Stimulated activated naive CD8-positive, alpha-beta T cell treated with anti-CD3 and anti-CD28 coated beads, Interleukin-15, Interleukin-2, amounts not matched to agents 100 U/mL and 50 U/mL, for 24 hours (primary cell): ENCODE measurements at regions not wholly inside any gene's neighbourhood (a gene's known extent, or its start where the extent isn't known, plus 50 kb on each side); places are given as distances from the start of the nearest gene placed in this dataset.
"Not testable (repeated sequence)": the region's sequence is repeated elsewhere in the genome, so short reads cannot be mapped to it uniquely, and the experiment has no call there.

Experiments used
- ATAC-seq: fragments of 150-1000 bp; cut with Tn5 transposase; one replicate; pipeline ENCODE4 v1.10.0; 2021
- DNase-seq: peaks from one replicate; pipeline ENCODE4 v3.0.0; 2021

GRCh38 chr7:142568435-142569097 is 180.7 kb upstream of the PRSS1 start:
- ATAC-seq (peak; percentile 63), DNase-seq (no peak)

DNA sequence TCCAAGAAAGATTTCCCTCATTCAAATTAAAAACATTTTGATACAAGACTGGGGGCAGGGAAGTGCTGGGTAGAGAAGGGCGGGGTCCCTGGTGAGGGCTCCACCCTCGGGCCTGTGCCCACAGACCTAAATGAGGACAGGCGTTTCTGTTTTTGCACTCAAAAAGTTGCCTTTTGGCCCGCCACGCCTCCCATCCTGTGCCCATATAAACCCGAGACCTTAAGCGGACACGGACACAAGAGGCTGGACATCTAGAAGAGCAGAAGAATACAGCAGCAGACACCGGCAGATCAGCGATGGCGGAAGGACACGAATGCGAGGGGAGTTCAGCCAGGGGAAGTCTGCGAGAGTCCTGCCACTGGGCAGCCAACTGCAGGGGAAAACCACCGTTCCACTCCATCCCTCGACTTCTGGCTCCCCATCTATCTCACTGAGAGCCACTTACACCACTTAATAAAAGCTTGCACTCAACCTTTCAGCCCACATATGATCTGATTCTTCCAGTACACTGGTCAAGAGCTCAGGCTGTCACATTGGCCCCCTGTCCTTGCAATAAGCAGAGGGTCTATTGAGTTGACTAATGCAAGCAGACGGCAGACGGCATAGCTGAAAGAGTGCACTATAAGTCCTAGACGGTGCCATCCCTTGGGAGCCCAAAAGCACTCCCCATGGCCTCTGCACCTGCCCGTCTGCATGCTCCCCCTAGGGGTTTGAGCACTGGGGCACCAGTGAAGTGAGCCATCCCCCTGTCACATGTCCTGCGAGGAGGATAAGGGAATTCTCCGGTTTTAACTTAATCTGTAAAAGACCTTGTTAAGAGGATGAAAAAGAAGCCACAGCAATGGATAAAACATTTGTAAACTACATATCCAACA is 181.8 kb upstream of the PRSS1 start:
- ATAC-seq (no peak), DNase-seq (no peak)

DNA sequence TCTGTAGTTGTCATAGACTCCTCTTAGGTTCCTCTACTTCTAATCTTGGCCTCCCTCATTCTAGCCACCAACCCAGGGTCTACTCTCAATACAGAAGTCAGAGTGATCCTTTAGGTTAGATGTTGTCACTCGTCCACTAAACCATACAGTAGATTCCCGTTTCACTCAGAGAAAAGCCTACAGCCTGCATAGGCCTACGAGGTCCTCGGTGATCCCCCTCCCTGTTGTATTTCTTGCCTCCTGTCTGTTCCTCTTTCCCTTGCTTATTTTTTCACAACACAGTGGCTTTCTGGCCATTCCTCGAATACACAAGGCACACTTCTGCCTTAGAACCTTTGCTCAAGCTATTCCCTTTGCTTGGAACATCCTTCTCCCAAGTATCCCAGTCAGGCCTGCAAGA is 183.0 kb upstream of the PRSS1 start:
- DNase-seq (no peak), ATAC-seq (no peak)

DNA sequence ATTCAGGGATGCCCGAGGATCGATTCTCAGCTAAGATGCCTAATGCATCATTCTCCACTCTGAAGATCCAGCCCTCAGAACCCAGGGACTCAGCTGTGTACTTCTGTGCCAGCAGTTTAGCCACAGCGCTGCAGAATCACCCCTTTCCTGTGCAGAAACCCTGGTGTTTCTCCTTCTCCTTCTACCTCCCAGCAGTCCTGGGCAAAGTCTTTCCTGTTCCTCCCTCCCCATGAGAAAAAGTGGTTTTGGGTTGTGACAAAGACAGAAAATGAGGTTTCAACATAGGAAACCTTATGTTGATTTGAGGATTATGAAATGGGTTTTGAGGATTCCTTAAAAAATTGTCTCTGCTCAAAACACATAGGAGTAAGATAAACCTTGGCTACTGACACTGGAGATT is 185.1 kb upstream of the PRSS1 start:
- DNase-seq: not testable (repeated sequence)

GRCh38 chr7:142563470-142563869 is 185.8 kb upstream of the PRSS1 start:
- DNase-seq (no peak), ATAC-seq (no peak)

More for the DNA sequence above, 185.1 kb upstream of the PRSS1 start:
- not testable (repeated sequence) for ATAC-seq

- ATAC-seq (no peak), DNase-seq (no peak)
Measured at GRCh38 chr7:142562688-142563087, 186.6 kb upstream of the PRSS1 start.

GRCh38 chr7:142561396-142561795 is 187.9 kb upstream of the PRSS1 start:
- ATAC-seq, DNase-seq: not testable (repeated sequence)

DNA sequence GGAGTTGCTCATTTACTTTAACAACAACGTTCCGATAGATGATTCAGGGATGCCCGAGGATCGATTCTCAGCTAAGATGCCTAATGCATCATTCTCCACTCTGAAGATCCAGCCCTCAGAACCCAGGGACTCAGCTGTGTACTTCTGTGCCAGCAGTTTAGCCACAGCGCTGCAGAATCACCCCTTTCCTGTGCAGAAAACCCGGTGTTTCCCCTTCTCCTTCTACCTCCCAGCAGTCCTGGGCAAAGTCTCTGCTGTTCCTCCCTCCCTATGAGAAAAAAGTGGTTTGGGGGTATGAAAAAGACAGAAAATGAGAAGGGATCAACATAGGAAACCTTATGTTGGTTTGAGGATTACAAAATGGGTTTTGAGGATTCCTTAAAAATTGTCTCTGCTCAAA is 188.5 kb upstream of the PRSS1 start:
- ATAC-seq, DNase-seq: not testable (repeated sequence)

DNA sequence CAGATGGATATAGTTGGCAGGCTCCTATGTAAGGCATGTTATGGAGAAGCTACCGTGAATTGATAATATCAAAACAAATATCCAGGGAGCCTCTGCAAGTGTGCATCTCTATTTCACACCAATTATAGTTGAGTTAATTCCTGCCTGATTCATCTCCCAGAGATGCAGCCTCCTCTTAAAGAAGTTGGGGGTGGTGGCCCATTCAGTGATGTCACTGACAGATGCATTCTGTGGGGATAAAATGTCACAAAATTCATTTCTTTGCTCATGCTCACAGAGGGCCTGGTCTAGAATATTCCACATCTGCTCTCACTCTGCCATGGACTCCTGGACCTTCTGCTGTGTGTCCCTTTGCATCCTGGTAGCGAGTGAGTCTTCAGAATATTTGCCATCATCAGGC is 189.1 kb upstream of the PRSS1 start:
- ATAC-seq (no peak), DNase-seq (no peak)

DNA sequence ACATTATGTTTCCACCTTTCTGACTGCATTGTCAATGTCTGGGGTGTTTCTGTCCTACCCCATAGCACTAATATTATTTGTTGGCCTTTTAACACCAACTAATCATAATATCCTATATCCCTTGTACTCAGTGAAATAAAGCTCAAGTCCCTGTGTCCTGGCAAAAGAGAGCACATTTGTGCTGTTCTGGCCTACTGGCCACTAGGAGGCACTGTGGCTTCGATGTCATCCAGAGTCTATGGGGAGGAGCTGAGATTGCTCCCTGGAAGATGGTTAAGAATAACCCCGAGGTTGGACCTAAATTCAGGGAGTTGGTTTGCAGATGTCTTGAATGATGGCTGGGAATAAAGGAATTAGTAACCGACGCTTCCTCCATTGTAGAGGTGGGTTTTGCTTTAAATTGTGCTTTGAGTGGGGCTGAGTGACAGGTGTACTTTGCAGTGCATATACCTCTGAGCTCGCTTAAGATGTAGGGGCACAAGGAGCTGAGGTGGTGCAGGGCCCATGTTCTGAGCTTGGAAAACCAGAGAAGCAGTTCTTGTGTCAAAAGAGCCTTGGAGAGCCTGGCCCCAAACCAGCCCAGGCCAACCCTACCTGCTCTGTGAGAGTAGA is 191.2 kb upstream of the PRSS1 start:
- DNase-seq: peak; percentile 63
- ATAC-seq: peak; percentile 75

- no peak for DNase-seq
- peak; percentile 29 for ATAC-seq
Measured at GRCh38 chr7:142556740-142557139, 192.5 kb upstream of the PRSS1 start.

DNA sequence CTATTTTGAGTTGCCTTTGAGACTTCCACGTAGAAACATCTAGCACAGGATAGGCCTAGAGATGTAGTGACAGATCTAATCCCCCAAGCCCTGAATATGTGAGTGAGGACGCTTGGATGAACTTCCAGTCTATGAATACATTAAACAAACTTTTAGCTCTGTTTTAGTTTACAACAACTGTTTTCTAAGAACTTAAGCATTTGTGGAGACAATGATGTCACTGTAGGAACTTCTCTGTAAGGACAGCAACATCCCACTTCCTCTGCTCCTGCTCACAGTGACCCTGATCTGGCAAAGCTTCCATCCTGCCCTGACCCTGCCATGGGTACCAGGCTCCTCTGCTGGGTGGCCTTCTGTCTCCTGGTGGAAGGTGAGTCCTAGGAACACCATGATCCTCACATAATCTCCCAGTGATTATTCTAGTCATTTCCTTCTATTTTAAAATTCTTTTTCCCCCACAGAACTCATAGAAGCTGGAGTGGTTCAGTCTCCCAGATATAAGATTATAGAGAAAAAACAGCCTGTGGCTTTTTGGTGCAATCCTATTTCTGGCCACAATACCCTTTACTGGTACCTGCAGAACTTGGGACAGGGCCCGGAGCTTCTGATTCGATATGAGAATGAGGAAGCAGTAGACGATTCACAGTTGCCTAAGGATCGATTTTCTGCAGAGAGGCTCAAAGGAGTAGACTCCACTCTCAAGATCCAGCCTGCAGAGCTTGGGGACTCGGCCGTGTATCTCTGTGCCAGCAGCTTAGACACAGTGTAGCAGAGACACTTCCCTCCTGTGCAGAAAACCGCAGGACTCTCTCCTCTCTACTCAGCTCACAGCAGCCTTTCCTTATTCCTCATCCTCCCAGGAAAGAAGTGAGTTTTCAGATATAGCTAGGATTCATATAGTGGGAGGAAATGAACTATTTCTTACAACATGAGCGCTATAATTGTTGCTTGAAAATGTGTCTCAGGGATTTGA is 194.4 kb upstream of the PRSS1 start:
- ATAC-seq (no peak), DNase-seq (no peak)

DNA sequence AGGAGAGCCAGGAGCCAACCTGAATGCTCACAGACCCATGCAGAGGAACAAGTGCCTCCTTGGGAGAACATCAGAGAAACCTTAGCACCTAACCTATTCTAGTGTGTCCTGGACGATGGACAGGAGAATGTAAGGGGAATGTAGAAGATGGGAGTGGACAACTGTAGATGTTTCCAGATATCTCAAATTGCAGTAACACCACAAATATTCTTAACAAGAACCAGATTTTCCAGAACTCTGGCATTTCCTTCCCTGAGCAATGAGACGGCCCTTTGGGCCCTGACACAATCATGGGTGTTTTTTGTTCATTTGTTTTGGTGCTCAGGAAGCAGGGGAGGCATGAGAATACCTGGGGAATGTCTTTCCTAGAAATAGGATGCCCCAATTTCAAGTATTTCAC is 196.1 kb upstream of the PRSS1 start:
- ATAC-seq (no peak), DNase-seq (no peak)

- ATAC-seq: no peak
- no peak for DNase-seq
Measured at GRCh38 chr7:142548978-142549377, 200.3 kb upstream of the PRSS1 start.

DNA sequence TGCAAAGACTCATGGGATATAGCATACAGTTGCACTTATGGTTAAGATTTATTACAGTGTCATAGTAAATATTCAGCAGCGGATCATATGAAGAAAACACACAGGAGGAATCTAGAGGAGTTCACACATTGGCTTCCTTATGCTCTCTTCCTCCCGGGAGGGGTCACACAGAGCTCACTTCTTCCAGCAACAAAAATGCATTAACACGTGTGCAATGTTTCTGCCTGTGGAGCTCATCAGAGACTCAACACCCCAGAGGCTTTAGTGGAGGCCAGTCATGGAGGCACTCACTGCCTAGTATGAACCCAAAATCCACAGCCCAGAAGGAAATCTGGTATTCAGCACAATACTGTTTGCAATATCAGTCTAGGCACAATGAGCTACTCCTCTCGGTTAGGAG is 202.8 kb upstream of the PRSS1 start:
- no peak for DNase-seq

DNA sequence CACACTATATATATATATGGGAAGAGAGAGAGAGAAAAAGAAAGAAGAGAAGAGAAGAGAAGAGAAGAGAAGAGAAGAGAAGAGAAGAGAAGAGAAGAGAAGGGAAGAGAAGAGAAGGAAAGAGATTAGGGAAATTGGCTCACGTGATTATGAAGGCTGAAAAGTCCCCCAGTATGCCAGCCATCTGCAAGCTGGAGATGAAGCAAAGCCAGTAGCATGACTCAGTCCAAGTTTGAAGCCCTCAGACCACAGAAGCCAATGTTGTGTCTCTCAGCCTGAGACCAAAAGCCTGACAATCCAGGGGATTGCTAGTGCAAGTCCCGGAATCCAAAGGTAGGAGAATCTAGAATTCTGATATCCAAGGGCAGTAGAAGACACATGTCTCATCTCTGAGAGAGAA is 206.3 kb upstream of the PRSS1 start:
- DNase-seq: no peak
- ATAC-seq: no peak

More for the DNA sequence above, 202.8 kb upstream of the PRSS1 start:
- no peak for ATAC-seq

GRCh38 chr7:142542105-142542504 is 207.2 kb upstream of the PRSS1 start:
- no peak for ATAC-seq
- DNase-seq: no peak

- no peak for DNase-seq
- no peak for ATAC-seq
Measured at GRCh38 chr7:142540371-142540770, 208.9 kb upstream of the PRSS1 start.

GRCh38 chr7:142539901-142540300 is 209.4 kb upstream of the PRSS1 start:
- no peak for ATAC-seq
- no peak for DNase-seq

- no peak for ATAC-seq
- DNase-seq: no peak
Measured at GRCh38 chr7:142537760-142538159, 211.5 kb upstream of the PRSS1 start.

GRCh38 chr7:142535123-142535779 is 214.0 kb upstream of the PRSS1 start:
- ATAC-seq (peak; percentile 97), DNase-seq (peak; percentile 80)
